ENCODE measurements at regions not wholly inside any gene's neighbourhood (a gene's known extent, or its start where the extent isn't known, plus 50 kb on each side); places are given as distances from the start of the nearest gene placed in this dataset.
"Not testable (repeated sequence)": the region's sequence is repeated elsewhere in the genome, so short reads cannot be mapped to it uniquely, and the experiment has no call there.

DNA sequence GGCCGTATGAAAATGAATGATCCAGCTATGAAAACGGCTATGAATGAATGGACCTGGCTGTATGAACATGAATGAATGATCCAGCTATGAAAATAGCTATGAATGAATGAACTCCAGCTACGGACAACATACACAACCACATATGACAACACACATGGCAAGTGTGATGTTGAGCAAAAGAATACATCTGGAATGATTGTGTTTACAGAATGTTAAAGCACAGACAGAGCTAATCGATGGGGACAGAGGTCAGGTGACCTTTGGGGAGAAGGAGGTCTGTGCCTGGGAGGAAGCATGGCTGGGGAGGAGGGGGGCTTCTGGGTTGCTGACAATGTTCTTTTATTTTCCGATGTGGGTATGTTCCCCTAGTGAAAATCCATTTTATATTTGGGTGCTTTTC is 174.0 kb upstream of the WSCD1 start:
- DNase-seq (ENCODE audit: extremely low spot score): no peak
- H3K27me3 ChIP-seq: peaks cover 0 to 45% (median 0%) of the 10 kb centered on the region in 4 donors
- intact Hi-C loops (cut with DNase I): no loop called here
- no peak for TF ChIP-seq POLR2A (IDR thresholded peaks at IDR 0.05; ENCODE audit: low read depth)
- H3K27ac ChIP-seq (replicated peaks in 1 of 4): no peak overlapping the region
- WGBS: 55% methylated on average over 5 of the region's 5 CpGs
- H3K4me1 ChIP-seq: no peaks in the 10 kb centered on the region
- H3K9me3 ChIP-seq: peaks cover 0 to under 1% (median 0%) of the 10 kb centered on the region in 4 donors
- H3K36me3 ChIP-seq: no peaks in the 10 kb centered on the region
- H3K4me3 ChIP-seq: no peak overlapping the region

- H3K4me3 ChIP-seq: no peak overlapping the region
- DNase-seq (ENCODE audit: extremely low spot score): no peak
- 24% methylated on average over 8 of the region's 14 CpGs for WGBS
- H3K4me1 ChIP-seq: no peaks in the 10 kb centered on the region
- TF ChIP-seq EP300 (IDR thresholded peaks at IDR 0.05) (no peak), POLR2A (IDR thresholded peaks at IDR 0.05; ENCODE audit: low read depth) (no peak), POLR2AphosphoS5 (IDR thresholded peaks at IDR 0.05) (no peak)
- TF ChIP-seq, protein P1, sequence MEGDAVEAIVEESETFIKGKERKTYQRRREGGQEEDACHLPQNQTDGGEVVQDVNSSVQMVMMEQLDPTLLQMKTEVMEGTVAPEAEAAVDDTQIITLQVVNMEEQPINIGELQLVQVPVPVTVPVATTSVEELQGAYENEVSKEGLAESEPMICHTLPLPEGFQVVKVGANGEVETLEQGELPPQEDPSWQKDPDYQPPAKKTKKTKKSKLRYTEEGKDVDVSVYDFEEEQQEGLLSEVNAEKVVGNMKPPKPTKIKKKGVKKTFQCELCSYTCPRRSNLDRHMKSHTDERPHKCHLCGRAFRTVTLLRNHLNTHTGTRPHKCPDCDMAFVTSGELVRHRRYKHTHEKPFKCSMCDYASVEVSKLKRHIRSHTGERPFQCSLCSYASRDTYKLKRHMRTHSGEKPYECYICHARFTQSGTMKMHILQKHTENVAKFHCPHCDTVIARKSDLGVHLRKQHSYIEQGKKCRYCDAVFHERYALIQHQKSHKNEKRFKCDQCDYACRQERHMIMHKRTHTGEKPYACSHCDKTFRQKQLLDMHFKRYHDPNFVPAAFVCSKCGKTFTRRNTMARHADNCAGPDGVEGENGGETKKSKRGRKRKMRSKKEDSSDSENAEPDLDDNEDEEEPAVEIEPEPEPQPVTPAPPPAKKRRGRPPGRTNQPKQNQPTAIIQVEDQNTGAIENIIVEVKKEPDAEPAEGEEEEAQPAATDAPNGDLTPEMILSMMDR (IDR thresholded peaks at IDR 0.05): no peak
- intact Hi-C loops (cut with DNase I): no loop called here
- no peak overlapping the region for H3K27ac ChIP-seq (replicated peaks in 1 of 4)
- no peaks in the 10 kb centered on the region for H3K36me3 ChIP-seq
- H3K9me3 ChIP-seq: peaks cover 0 to under 1% (median 0%) of the 10 kb centered on the region in 4 donors
- peaks cover 0 to 56% (median 0%) of the 10 kb centered on the region in 4 donors for H3K27me3 ChIP-seq
These were observed 172.8 kb upstream of the WSCD1 start for GRCh38 chr17:5897275-5897911.

GRCh38 chr17:5897981-5898380 is 172.2 kb upstream of the WSCD1 start:
- DNase-seq (ENCODE audit: extremely low spot score); H3K27ac ChIP-seq (replicated peaks in 1 of 4); H3K4me1 ChIP-seq; H3K36me3 ChIP-seq; intact Hi-C loops (cut with DNase I); H3K4me3 ChIP-seq; H3K9me3 ChIP-seq: not testable (repeated sequence)
- H3K27me3 ChIP-seq: peaks cover 0 to 59% (median 0%) of the 10 kb centered on the region in 4 donors
- 81% methylated on average over 7 of the region's 8 CpGs for WGBS

- Histone ChIP-seq H3K27me3 (peaks cover 0 to 56% (median 0%) of the 10 kb centered on the region in 4 donors), H3K27ac (replicated peaks in 1 of 4) (no peak overlapping the region), H3K4me3 (no peak overlapping the region), H3K4me1 (no peaks in the 10 kb centered on the region), H3K9me3 (peaks cover 0 to 10% (median 6%) of the 10 kb centered on the region in 4 donors), H3K36me3 (no peaks in the 10 kb centered on the region)
- DNase-seq (ENCODE audit: extremely low spot score): no peak
- intact Hi-C loops (cut with DNase I): no loop called here
- TF ChIP-seq, protein P1 (IDR thresholded peaks at IDR 0.05): no peak
- no peak for TF ChIP-seq POLR2A (IDR thresholded peaks at IDR 0.05; ENCODE audit: low read depth)
- TF ChIP-seq POLR2AphosphoS5 (IDR thresholded peaks at IDR 0.05): no peak
- no peak for TF ChIP-seq EP300 (IDR thresholded peaks at IDR 0.05)
- WGBS: 94% methylated on average over 8 of the region's 8 CpGs
These were observed 171.8 kb upstream of the WSCD1 start for GRCh38 chr17:5898406-5898805.

DNA sequence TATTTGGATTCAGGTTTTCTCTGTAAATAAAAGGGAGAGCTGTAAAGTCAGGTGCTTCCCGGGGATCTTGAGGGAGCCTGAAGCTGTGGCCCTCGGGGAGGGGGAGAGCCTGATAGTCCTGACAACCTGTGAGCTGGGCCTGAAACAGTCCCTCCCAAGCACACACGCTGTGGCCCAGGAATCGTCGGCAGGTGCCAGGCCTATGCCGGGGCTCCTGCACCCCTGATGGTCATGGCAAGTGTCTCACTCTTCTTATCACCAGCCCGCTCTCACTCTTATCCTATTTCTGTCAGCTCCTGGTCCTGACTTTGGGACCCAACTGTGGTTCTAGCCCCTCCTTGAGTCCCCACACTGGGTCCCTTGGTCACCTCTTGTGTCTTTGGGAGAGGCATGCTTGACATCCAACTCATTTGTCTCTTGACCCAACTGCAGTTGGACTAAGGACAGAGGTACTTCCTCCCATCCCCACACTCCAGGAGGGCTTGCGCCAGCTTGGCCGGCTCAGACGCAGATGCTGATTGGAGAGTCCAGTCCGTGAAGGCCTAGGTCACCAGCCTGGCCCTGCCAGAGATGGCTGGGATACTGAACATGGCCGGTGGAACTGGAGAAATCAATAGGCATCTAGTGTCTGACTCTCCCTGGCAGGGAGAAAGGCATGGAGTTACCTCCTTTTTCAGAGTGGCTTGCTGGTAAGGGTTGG is 170.5 kb upstream of the WSCD1 start:
- Histone ChIP-seq H3K9me3 (peaks cover 0 to 18% (median 13%) of the 10 kb centered on the region in 4 donors), H3K4me3 (no peak overlapping the region), H3K27me3 (peaks cover 0 to 49% (median 0%) of the 10 kb centered on the region in 4 donors), H3K4me1 (no peaks in the 10 kb centered on the region), H3K36me3 (no peaks in the 10 kb centered on the region), H3K27ac (replicated peaks in 1 of 4) (no peak overlapping the region)
- DNase-seq (ENCODE audit: extremely low spot score): no peak
- TF ChIP-seq POLR2AphosphoS5 (IDR thresholded peaks at IDR 0.05) (no peak), EP300 (IDR thresholded peaks at IDR 0.05) (no peak), POLR2A (IDR thresholded peaks at IDR 0.05; ENCODE audit: low read depth) (no peak)
- TF ChIP-seq, protein P1 (IDR thresholded peaks at IDR 0.05): no peak
- intact Hi-C loops (cut with DNase I): no loop called here
- WGBS: 86% methylated on average over 12 of the region's 12 CpGs

Data from esophagus muscularis mucosa (tissue), 4 donors.